ENCODE measurements at regions not wholly inside any gene's neighbourhood (a gene's known extent, or its start where the extent isn't known, plus 50 kb on each side); places are given as distances from the start of the nearest gene placed in this dataset.

DNA sequence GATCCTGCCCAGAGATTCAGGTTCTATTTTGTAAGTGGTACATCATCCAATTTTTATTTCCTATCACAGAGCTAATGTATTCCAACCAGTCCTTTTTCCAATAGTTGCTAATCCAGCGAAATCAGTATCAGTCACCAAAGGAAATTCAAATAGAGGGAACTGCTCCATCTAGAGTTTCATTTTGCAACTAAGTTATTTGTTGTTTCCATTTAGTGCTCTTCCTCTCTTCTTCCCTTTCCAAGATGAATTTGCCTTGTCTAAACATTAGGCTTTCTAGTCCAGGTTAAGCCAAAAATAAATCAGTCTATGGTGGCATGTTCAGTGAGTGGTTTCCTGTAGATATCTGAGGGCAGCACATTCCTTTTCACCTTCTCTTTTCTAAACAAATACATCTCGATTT is 79.8 kb upstream of the SPATA31D4 start:
- Histone ChIP-seq H3K27ac (peak overlapping the region in 1 of 2 experiments; percentile 42; a peak in 1 of 6 replicates), H3K4me3 (no peak overlapping the region), H3K9me3 (no peaks in the 10 kb centered on the region), H3K4me1 (peaks cover 20% of the 10 kb centered on the region), H3K4me2 (no peak overlapping the region)
- WGBS (ENCODE audit: missing lambda C conversion rate), result 53% methylated on average over 1 of the region's 2 CpGs
- no peak for FAIRE-seq
- peak; percentile 51 to 74; a peak in 4 of 6 replicates for ATAC-seq
- ChIA-PET CTCF (interaction anchor here (0.6 to 4.4 kb wide), 18 partner anchors 8 to 636 kb away, joined by 3 to 22 read pairs (median 4); partner anchors contain the start of gene TLE1), POLR2A (no interaction called here)
- DNase-seq (ENCODE audit: low read depth in 1 of 2, low spot score in 1 of 2), result no peak
- TF ChIP-seq RAD21 (conservative IDR thresholded peaks at IDR 0.05 in 1 of 2, IDR thresholded peaks at IDR 0.05 in 1 of 2), result peak; percentile 68 to 74
- TF ChIP-seq, protein P1, sequence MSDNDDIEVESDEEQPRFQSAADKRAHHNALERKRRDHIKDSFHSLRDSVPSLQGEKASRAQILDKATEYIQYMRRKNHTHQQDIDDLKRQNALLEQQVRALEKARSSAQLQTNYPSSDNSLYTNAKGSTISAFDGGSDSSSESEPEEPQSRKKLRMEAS (IDR thresholded peaks at IDR 0.05), result no peak
- peak; percentile 57 for TF ChIP-seq MAFK (IDR thresholded peaks at IDR 0.05; ENCODE audit: partially characterized antibody)
- TF ChIP-seq, protein P2, sequence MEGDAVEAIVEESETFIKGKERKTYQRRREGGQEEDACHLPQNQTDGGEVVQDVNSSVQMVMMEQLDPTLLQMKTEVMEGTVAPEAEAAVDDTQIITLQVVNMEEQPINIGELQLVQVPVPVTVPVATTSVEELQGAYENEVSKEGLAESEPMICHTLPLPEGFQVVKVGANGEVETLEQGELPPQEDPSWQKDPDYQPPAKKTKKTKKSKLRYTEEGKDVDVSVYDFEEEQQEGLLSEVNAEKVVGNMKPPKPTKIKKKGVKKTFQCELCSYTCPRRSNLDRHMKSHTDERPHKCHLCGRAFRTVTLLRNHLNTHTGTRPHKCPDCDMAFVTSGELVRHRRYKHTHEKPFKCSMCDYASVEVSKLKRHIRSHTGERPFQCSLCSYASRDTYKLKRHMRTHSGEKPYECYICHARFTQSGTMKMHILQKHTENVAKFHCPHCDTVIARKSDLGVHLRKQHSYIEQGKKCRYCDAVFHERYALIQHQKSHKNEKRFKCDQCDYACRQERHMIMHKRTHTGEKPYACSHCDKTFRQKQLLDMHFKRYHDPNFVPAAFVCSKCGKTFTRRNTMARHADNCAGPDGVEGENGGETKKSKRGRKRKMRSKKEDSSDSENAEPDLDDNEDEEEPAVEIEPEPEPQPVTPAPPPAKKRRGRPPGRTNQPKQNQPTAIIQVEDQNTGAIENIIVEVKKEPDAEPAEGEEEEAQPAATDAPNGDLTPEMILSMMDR (IDR thresholded peaks at IDR 0.05), result peak; percentile 69
- no peak for TF ChIP-seq CBX8 (IDR thresholded peaks at IDR 0.05)
- TF ChIP-seq SMC3 (IDR thresholded peaks at IDR 0.05), result peak; percentile 73

DNA sequence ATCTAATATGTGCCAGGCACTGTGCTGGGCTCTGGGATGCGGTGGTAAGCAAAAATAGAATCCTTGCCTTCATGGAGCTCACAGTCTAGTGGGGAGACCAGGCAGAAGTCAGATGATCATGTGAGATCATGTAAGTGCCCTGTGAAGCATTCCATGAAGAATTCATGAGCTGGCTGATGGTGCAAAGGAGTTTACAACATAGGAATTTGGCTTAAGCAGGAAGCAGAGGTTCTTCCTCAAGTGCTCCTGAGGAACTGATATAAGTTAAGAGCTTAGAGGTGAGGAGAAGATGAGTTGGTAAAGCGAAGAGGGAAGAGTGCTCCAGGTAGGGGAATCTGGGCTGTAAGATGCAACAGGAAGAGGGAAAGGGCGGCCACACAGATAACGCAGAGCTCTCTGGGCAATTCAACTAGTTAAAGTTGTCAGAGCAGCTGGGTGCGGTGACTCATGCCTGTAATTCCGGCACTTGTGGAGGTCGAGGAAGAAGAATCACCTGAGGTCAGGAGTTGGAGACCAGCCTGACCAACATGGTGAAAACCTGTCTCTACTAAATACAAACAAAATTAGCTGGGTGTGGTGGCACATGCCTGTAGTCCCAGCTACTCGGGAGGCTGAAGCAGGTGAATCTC is 78.5 kb upstream of the SPATA31D4 start:
- ATAC-seq (no peak), FAIRE-seq (no peak), DNase-seq (ENCODE audit: low read depth in 1 of 2, low spot score in 1 of 2) (no peak)
- TF ChIP-seq HOXB13 (CRISPR knock-in tag; IDR thresholded peaks at IDR 0.05; ENCODE audit: low read depth) (no peak), CHD2 (IDR thresholded peaks at IDR 0.05; ENCODE audit: low read length, partially characterized antibody) (no peak), ZFP36 (IDR thresholded peaks at IDR 0.05; ENCODE audit: borderline replicate concordance, partially characterized antibody) (no peak), TFCP2L1 (CRISPR knock-in tag; IDR thresholded peaks at IDR 0.05) (no peak), EP300 (IDR thresholded peaks at IDR 0.05) (no peak), POLR2AphosphoS2 (conservative IDR thresholded peaks at IDR 0.05; ENCODE audit: low read length) (no peak), BCL3 (IDR thresholded peaks at IDR 0.05) (no peak), JUNB (IDR thresholded peaks at IDR 0.05) (no peak), BHLHE40 (IDR thresholded peaks at IDR 0.05; ENCODE audit: low read depth, low read length) (no peak), GATA3 (IDR thresholded peaks at IDR 0.05; ENCODE audit: borderline replicate concordance) (no peak), ESRRA (IDR thresholded peaks at IDR 0.05; ENCODE audit: borderline replicate concordance, low read length) (no peak), RAD21 (conservative IDR thresholded peaks at IDR 0.05 in 1 of 2, IDR thresholded peaks at IDR 0.05 in 1 of 2) (no peak), KDM5A (IDR thresholded peaks at IDR 0.05) (no peak), ZC3H11A (IDR thresholded peaks at IDR 0.05) (no peak), HEYL (CRISPR knock-in tag; IDR thresholded peaks at IDR 0.05) (no peak), CBX2 (IDR thresholded peaks at IDR 0.05; ENCODE audit: borderline replicate concordance, low read depth) (no peak), RNF2 (IDR thresholded peaks at IDR 0.05; ENCODE audit: borderline replicate concordance, low read depth) (no peak)
- TF ChIP-seq, protein P3, sequence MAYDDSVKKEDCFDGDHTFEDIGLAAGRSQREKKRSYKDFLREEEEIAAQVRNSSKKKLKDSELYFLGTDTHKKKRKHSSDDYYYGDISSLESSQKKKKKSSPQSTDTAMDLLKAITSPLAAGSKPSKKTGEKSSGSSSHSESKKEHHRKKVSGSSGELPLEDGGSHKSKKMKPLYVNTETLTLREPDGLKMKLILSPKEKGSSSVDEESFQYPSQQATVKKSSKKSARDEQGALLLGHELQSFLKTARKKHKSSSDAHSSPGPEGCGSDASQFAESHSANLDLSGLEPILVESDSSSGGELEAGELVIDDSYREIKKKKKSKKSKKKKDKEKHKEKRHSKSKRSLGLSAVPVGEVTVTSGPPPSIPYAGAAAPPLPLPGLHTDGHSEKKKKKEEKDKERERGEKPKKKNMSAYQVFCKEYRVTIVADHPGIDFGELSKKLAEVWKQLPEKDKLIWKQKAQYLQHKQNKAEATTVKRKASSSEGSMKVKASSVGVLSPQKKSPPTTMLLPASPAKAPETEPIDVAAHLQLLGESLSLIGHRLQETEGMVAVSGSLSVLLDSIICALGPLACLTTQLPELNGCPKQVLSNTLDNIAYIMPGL (CRISPR knock-in tag; IDR thresholded peaks at IDR 0.05; ENCODE audit: borderline replicate concordance), result no peak
- H3K27ac ChIP-seq, result no peak overlapping the region
- ChIA-PET CTCF (interaction anchor here (0.7 to 4.4 kb wide), 4 partner anchors 10 to 197 kb away, joined by 3 to 22 read pairs (median 6); partner anchors contain the start of gene TLE1), POLR2A (interaction anchor here (1.7 kb wide), 1 partner anchor 160 kb away, joined by 5 read pairs; the partner anchor contains the start of gene TLE1)
- H3K4me3 ChIP-seq, result no peak overlapping the region
- no peaks in the 10 kb centered on the region for H3K9me3 ChIP-seq
- H3K4me1 ChIP-seq, result peaks cover 13% of the 10 kb centered on the region; the same call in 1 of the 3 replicates
- H3K4me2 ChIP-seq, result no peak overlapping the region
- 73% methylated on average over 8 of the region's 8 CpGs for WGBS (ENCODE audit: missing lambda C conversion rate)
